IMR-90 (cell line): ENCODE measurements at regions not wholly inside any gene's neighbourhood (a gene's known extent, or its start where the extent isn't known, plus 50 kb on each side); places are given as distances from the start of the nearest gene placed in this dataset.

Experiments used
- ATAC-seq: fragments of 200-7000 bp; cut with Tn5 transposase; 2 replicates; pipeline ENCODE4 v1.9.1; 2020; ENCODE audit warnings: low read depth, mild to moderate bottlenecking, moderate library complexity
- BruUV-seq: library from RNA; stranded (reverse); fragments of 400-500 nt; replicated peaks from 2 replicates; lab custom pipeline; 2021; lab: Mats Ljungman, UMichigan
- CTCF ChIA-PET: fragments of 300-600 bp; formaldehyde crosslinking; extraction: SDS; loops from one replicate; lab custom pipeline; 2021; ENCODE audit warnings: antibody characterized with exemption; lab: Yijun Ruan, JAX
- POLR2A ChIA-PET: fragments of 300-600 bp; sonication (Branson Sonifier 250); formaldehyde crosslinking; loops from one replicate; lab custom pipeline; 2022; ENCODE audit warnings: antibody characterized with exemption; ENCODE audit not compliant: unreplicated experiment; lab: Charles Lee
- DNase-seq: peaks from one replicate; pipeline ENCODE4 v3.0.0; 2013
- H2AFZ ChIP-seq: replicated peaks from 2 replicates; pipeline ENCODE3; 2013; ENCODE audit warnings: low read length, mild to moderate bottlenecking; ENCODE audit not compliant: poor library complexity
- H2AK5ac ChIP-seq: 2 replicates; pipeline ENCODE4 v1.6.1; 2013; ENCODE audit warnings: low read depth, low read length, inconsistent platforms
- H2AK9ac ChIP-seq: replicated peaks from 2 replicates; pipeline ENCODE3; 2013; ENCODE audit warnings: mild to moderate bottlenecking, low read depth, low read length, moderate library complexity; ENCODE audit not compliant: poor library complexity
- H2BK120ac ChIP-seq: 2 replicates; pipeline ENCODE4 v1.6.1; 2013; ENCODE audit warnings: low read depth, low read length, inconsistent platforms
- H2BK15ac ChIP-seq: 3 replicates; pipeline ENCODE4 v1.6.1; 2013; ENCODE audit warnings: low read depth, low read length, inconsistent platforms
- H2BK20ac ChIP-seq: 2 replicates; pipeline ENCODE4 v1.6.1; 2013; ENCODE audit warnings: low read depth, mild to moderate bottlenecking, inconsistent platforms, low read length, moderate library complexity
- H2BK5ac ChIP-seq: 2 replicates; pipeline ENCODE4 v1.6.1; 2013; ENCODE audit warnings: mild to moderate bottlenecking, low read depth, low read length, inconsistent platforms; ENCODE audit not compliant: poor library complexity, severe bottlenecking
- H3K14ac ChIP-seq: replicated peaks from 2 replicates; pipeline ENCODE4 v1.6.1; 2013; ENCODE audit warnings: low read depth, low read length, inconsistent platforms
- H3K18ac ChIP-seq: 2 replicates; pipeline ENCODE4 v1.6.1; 2013; ENCODE audit warnings: low read depth, low read length, control low read depth
- H3K23ac ChIP-seq: 2 replicates; pipeline ENCODE4 v1.6.1; 2013; ENCODE audit warnings: low read depth, low read length, inconsistent platforms
- H3K27ac ChIP-seq: 2 replicates; pipeline ENCODE4 v1.5.1; 2013; ENCODE audit warnings: mild to moderate bottlenecking, control low read depth, low read length; ENCODE audit not compliant: insufficient read depth
- H3K27me3 ChIP-seq: 2 replicates; pipeline ENCODE4 v1.6.1; 2013; ENCODE audit warnings: low read length; ENCODE audit not compliant: control insufficient read depth, insufficient read depth
- H3K36me3 ChIP-seq: 2 replicates; pipeline ENCODE4 v1.6.1; 2013; ENCODE audit warnings: low read length, mixed read lengths; ENCODE audit not compliant: control insufficient read depth, insufficient read depth
- H3K4ac ChIP-seq: 2 replicates; pipeline ENCODE4 v1.6.1; 2013; ENCODE audit warnings: low read depth, low read length, inconsistent platforms
- H3K4me1 ChIP-seq: 2 replicates; pipeline ENCODE4 v1.6.1; 2013; ENCODE audit warnings: low read length, mixed read lengths; ENCODE audit not compliant: control insufficient read depth, insufficient read depth
- H3K4me2 ChIP-seq: 2 replicates; pipeline ENCODE4 v1.6.1; 2013; ENCODE audit warnings: low read depth, mild to moderate bottlenecking, control low read depth, low read length, moderate library complexity
- H3K4me3 ChIP-seq: 2 replicates; pipeline ENCODE4 v1.5.1; 2013; ENCODE audit warnings: low read depth, mild to moderate bottlenecking, control low read depth, low read length, moderate library complexity; ENCODE audit not compliant: insufficient read depth
- H3K56ac ChIP-seq: 2 replicates; pipeline ENCODE4 v1.6.1; 2013; ENCODE audit warnings: low read length, inconsistent platforms; ENCODE audit not compliant: insufficient read depth; ENCODE audit errors: extremely low read depth
- H3K79me1 ChIP-seq, 2 experiments: 2 replicates each; pipeline ENCODE4 v1.6.1; 2013; ENCODE audit warnings: low read length in 2 of 2, inconsistent platforms in 1 of 2, low read depth in 1 of 2
- H3K9ac ChIP-seq: 2 replicates; pipeline ENCODE4 v1.6.1; 2013; ENCODE audit warnings: low read depth, low read length, control low read depth
- H3K9me1 ChIP-seq: 2 replicates; pipeline ENCODE4 v1.6.1; 2013; ENCODE audit warnings: low read length, inconsistent platforms; ENCODE audit not compliant: insufficient read depth
- H3K9me3 ChIP-seq: 2 replicates; pipeline ENCODE4 v1.6.1; 2013; ENCODE audit warnings: low read length; ENCODE audit not compliant: control insufficient read depth, insufficient read depth
- H4K20me1 ChIP-seq: 2 replicates; pipeline ENCODE4 v1.6.1; 2013; ENCODE audit warnings: low read length, inconsistent platforms; ENCODE audit not compliant: insufficient read depth
- H4K5ac ChIP-seq: 2 replicates; pipeline ENCODE4 v1.6.1; 2013; ENCODE audit warnings: mild to moderate bottlenecking, low read depth, low read length, control low read depth
- H4K8ac ChIP-seq, 2 experiments: 2 replicates each; pipeline ENCODE4 v1.6.1; 2013; ENCODE audit warnings: low read depth in 2 of 2, low read length in 2 of 2, control low read depth in 1 of 2, inconsistent platforms in 1 of 2
- H4K91ac ChIP-seq: 2 replicates; pipeline ENCODE4 v1.6.1; 2013; ENCODE audit warnings: low read depth, low read length, inconsistent platforms; ENCODE audit not compliant: insufficient read depth
- BHLHE40 ChIP-seq: fragments of 150-350 bp; IDR thresholded peaks from 2 replicates; pipeline ENCODE4 v1.6.1; 2016; ENCODE audit warnings: mild to moderate bottlenecking, low read depth, low read length
- CEBPB ChIP-seq: IDR thresholded peaks from 2 replicates; pipeline ENCODE4 v1.6.1; 2012; ENCODE audit warnings: low read depth, low read length, improper control_type of control experiment
- CHD1 ChIP-seq: IDR thresholded peaks from 2 replicates; pipeline ENCODE4 v1.6.1; 2012; ENCODE audit warnings: low read depth, low read length, improper control_type of control experiment
- CTCF ChIP-seq: conservative IDR thresholded peaks from 2 replicates; pipeline ENCODE4 v1.5.1; 2012; ENCODE audit warnings: mild to moderate bottlenecking, low read depth, low read length, improper control_type of control experiment
- ELK1 ChIP-seq: fragments of 150-350 bp; IDR thresholded peaks from 2 replicates; pipeline ENCODE4 v1.6.1; 2016; ENCODE audit warnings: low read depth, mild to moderate bottlenecking, low read length, moderate library complexity, borderline replicate concordance
- MAFK ChIP-seq: IDR thresholded peaks from 2 replicates; pipeline ENCODE4 v1.6.1; 2012; ENCODE audit warnings: low read depth, low read length, improper control_type of control experiment
- MAZ ChIP-seq: IDR thresholded peaks from 2 replicates; pipeline ENCODE4 v1.6.1; 2012; ENCODE audit warnings: low read depth, mild to moderate bottlenecking, low read length, improper control_type of control experiment, moderate library complexity, borderline replicate concordance
- MXI1 ChIP-seq: IDR thresholded peaks from 2 replicates; pipeline ENCODE4 v1.6.1; 2012; ENCODE audit warnings: low read depth, mild to moderate bottlenecking, low read length, moderate library complexity, borderline replicate concordance
- POLR2A ChIP-seq: IDR thresholded peaks from 2 replicates; pipeline ENCODE4 v1.6.1; 2012; ENCODE audit warnings: mild to moderate bottlenecking, low read depth, low read length
- RAD21 ChIP-seq: IDR thresholded peaks from 2 replicates; pipeline ENCODE4 v1.6.1; 2012; ENCODE audit warnings: low read length, improper control_type of control experiment
- RCOR1 ChIP-seq: IDR thresholded peaks from 2 replicates; pipeline ENCODE4 v1.6.1; 2012; ENCODE audit warnings: mild to moderate bottlenecking, low read length, improper control_type of control experiment; ENCODE audit not compliant: insufficient replicate concordance
- RFX5 ChIP-seq: IDR thresholded peaks from 2 replicates; pipeline ENCODE4 v1.8.0; 2012; ENCODE audit warnings: low read depth, mild to moderate bottlenecking, low read length, moderate library complexity
- SMC3 ChIP-seq: fragments of 150-350 bp; IDR thresholded peaks from 2 replicates; pipeline ENCODE4 v1.6.1; 2016; ENCODE audit warnings: low read depth, mild to moderate bottlenecking, antibody characterized with exemption, low read length, moderate library complexity
- WGBS, 2 experiments: methylation state at CpG; one replicate each; pipeline versions ENCODE4 v1.1.5 to v1.1.7; 2013; ENCODE audit warnings: missing lambda C conversion rate in 2 of 2; ENCODE audit not compliant: insufficient read length in 1 of 2; ENCODE audit errors: extremely low coverage in 2 of 2; 5-methylcytosine and 5-hydroxymethylcytosine counted together
- dilution Hi-C: fragments of 300-500 bp; cut with HindIII; formaldehyde crosslinking; loops from one replicate; pipeline ENCODE4 v1.14.3; 2018; ENCODE audit warnings: low sequenced_read_pairs; ENCODE audit not compliant: unreplicated experiment
- in situ Hi-C: fragments of 300-500 bp; cut with MboI; formaldehyde crosslinking; loops from 3 replicates; pipeline ENCODE4 v1.14.3; 2019; ENCODE audit warnings: low sequenced_read_pairs, inconsistent platforms, mixed read lengths
- intact Hi-C: fragments of 100-400 bp; cut with micrococcal nuclease; formaldehyde crosslinking; loops from 2 replicates; pipeline ENCODE4 v1.10.0; 2022

- Histone ChIP-seq H3K9me3 (no peaks in the 10 kb centered on the region), H3K9me1 (no peaks in the 10 kb centered on the region), H3K36me3 (no peaks in the 10 kb centered on the region), H3K4me2 (no peak overlapping the region), H3K18ac (no peak overlapping the region), H2AFZ (peak overlapping the region; percentile 5), H3K4me1 (no peaks in the 10 kb centered on the region), H4K20me1 (no peaks in the 10 kb centered on the region), H2BK20ac (no peak overlapping the region), H2BK120ac (no peak overlapping the region), H4K8ac (no peak overlapping the region), H4K91ac (no peak overlapping the region), H3K4ac (no peak overlapping the region), H3K4me3 (no peak overlapping the region), H4K5ac (no peak overlapping the region), H3K79me1 (no peaks in the 10 kb centered on the region), H3K27ac (no peak overlapping the region), H2BK5ac (no peak overlapping the region), H2AK9ac (no peak overlapping the region), H2AK5ac (no peak overlapping the region), H3K56ac (no peak overlapping the region), H3K27me3 (peaks cover 29% of the 10 kb centered on the region), H2BK15ac (no peak overlapping the region), H3K23ac (no peak overlapping the region), H3K9ac (no peak overlapping the region), H3K14ac (no peak overlapping the region)
- DNase-seq = no peak
- in situ Hi-C loops = no loop called here
- ChIA-PET POLR2A (no interaction called here), CTCF (no interaction called here)
- ATAC-seq = no peak
- TF ChIP-seq CEBPB = no peak
- no peak for TF ChIP-seq MAZ
- TF ChIP-seq SMC3 = no peak
- no peak for TF ChIP-seq RCOR1
- TF ChIP-seq BHLHE40 = no peak
- TF ChIP-seq CTCF = no peak
- TF ChIP-seq MAFK = no peak
- no peak for TF ChIP-seq POLR2A
- TF ChIP-seq CHD1 = no peak
- no peak for TF ChIP-seq MXI1
- TF ChIP-seq ELK1 = no peak
- TF ChIP-seq RAD21 = no peak
- TF ChIP-seq RFX5 = no peak
- no TSS peak for BruUV-seq
- intact Hi-C loops = no loop called here
- dilution Hi-C loops = no loop called here
- WGBS, 2 experiments = 64% methylated on average over 3 of the region's 8 CpGs; no CpG with 5 or more reads in 1 of the 2 experiments
These were observed 81.0 kb upstream of the FOXQ1 start for GRCh38 chr6:1230689-1231605.
